Naive B cell (primary cell): ENCODE measurements at regions not wholly inside any gene's neighbourhood (a gene's known extent, or its start where the extent isn't known, plus 50 kb on each side); places are given as distances from the start of the nearest gene placed in this dataset.
A peak's percentile ranks its signal among the peaks of the same experiment; 100 is the strongest.
"Not testable (repeated sequence)": the region's sequence is repeated elsewhere in the genome, so short reads cannot be mapped to it uniquely, and the experiment has no call there.

Source experiments
- ATAC-seq, 2 donors: fragments of 150-1000 bp; cut with Tn5 transposase; 2 replicates each; pipeline ENCODE4 v1.10.0; 2021; ENCODE audit warnings: low read depth in 2 of 2, mild to moderate bottlenecking in 2 of 2, moderate library complexity in 2 of 2
- DNase-seq: peaks from one replicate; pipeline ENCODE4 v3.0.0; 2022
- H3K27ac Mint-ChIP-seq, 6 donors: one replicate each; pipeline ENCODE4 v1.8.0; 2020 to 2022; ENCODE audit warnings: mild to moderate bottlenecking in 6 of 6, mixed read lengths in 6 of 6, moderate library complexity in 5 of 6, inconsistent platforms in 2 of 6
- H3K27me3 Mint-ChIP-seq, 3 donors: one replicate each; pipeline ENCODE4 v1.8.0; 2021 to 2022; ENCODE audit warnings: mixed read lengths in 3 of 3, mild to moderate bottlenecking in 1 of 3
- H3K36me3 Mint-ChIP-seq, 2 donors: one replicate each; pipeline ENCODE4 v1.8.0; 2020 to 2022; ENCODE audit warnings: mixed read lengths in 2 of 2, inconsistent platforms in 1 of 2, mild to moderate bottlenecking in 1 of 2
- H3K4me1 Mint-ChIP-seq, 3 donors: one replicate each; pipeline ENCODE4 v1.8.0; 2020 to 2022; ENCODE audit warnings: mixed read lengths in 3 of 3, inconsistent platforms in 1 of 3, mild to moderate bottlenecking in 1 of 3, moderate library complexity in 1 of 3
- H3K4me3 Mint-ChIP-seq, 8 donors: one replicate each; pipeline ENCODE4 v1.8.0; 2020 to 2022; ENCODE audit warnings: mild to moderate bottlenecking in 8 of 8, mixed read lengths in 8 of 8, moderate library complexity in 8 of 8, inconsistent platforms in 2 of 8
- H3K9me3 Mint-ChIP-seq, 7 donors: one replicate each; pipeline ENCODE4 v1.8.0; 2020 to 2022; ENCODE audit warnings: mixed read lengths in 7 of 7, mild to moderate bottlenecking in 5 of 7, inconsistent platforms in 2 of 7, moderate library complexity in 1 of 7

DNA sequence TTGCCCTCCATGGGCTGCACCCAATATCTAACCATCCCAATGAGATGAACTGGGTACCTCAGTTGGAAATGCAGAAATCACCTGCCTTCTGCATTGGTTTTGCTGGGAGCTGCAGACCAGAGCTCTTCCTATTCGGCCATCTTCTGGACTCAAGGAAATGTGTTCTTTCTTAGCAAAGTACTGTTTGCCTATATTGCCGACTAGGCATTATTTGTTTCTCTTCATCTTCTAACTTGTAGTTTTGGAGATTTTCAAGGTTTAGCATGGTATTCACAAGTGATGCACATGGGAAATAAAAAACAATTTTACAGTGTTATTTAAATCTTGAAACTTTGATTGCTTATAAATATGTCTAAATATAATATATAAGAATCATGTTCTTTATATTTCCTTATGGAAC, 377.8 kb upstream of the POU1F1 start:
- no peak for ATAC-seq
- H3K4me3 Mint-ChIP-seq, result no peak overlapping the region
- no peaks in the 10 kb centered on the region for H3K4me1 Mint-ChIP-seq

GRCh38 chr3:87653138-87653537, 376.8 kb upstream of the POU1F1 start:
- H3K4me1 Mint-ChIP-seq, H3K36me3 Mint-ChIP-seq, DNase-seq, ATAC-seq, H3K27ac Mint-ChIP-seq, H3K9me3 Mint-ChIP-seq, H3K4me3 Mint-ChIP-seq: not testable (repeated sequence)
- H3K27me3 Mint-ChIP-seq, result peaks cover 0 to 31% (median 25%) of the 10 kb centered on the region in 3 donors

More for the DNA sequence above, 377.8 kb upstream of the POU1F1 start:
- Mint-ChIP-seq H3K36me3 (peaks cover 2 to 6% of the 10 kb centered on the region in 2 donors), H3K27ac (no peak overlapping the region), H3K9me3 (peaks cover under 1 to 9% (median 3%) of the 10 kb centered on the region in 7 donors), H3K27me3 (peaks cover under 1 to 27% (median 22%) of the 10 kb centered on the region in 3 donors)
- DNase-seq, result no peak

DNA sequence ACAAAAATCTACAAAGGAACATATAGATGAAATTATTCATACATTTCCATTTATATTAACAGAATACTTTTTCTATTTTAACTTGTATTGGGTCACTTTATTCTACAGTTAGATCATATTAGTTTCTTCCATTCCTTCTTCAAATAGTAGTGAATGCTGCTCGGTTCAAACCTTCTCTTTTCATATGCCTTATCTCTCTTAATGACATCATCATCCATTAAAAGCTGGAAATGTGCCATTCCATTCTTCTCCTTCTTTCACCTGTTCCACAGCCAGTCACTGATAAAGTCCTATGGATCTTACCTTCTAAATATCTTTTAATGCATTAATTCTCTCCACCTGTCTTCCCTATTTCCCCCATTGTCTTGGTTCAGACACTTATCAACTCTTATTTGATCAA, 358.0 kb upstream of the POU1F1 start:
- Mint-ChIP-seq H3K27ac (peak overlapping the region in 1 of 6 donors; percentile 29), H3K4me1 (no peaks in the 10 kb centered on the region), H3K27me3 (no peaks in the 10 kb centered on the region), H3K36me3 (peaks cover 0 to 4% of the 10 kb centered on the region in 2 donors), H3K4me3 (no peak overlapping the region), H3K9me3 (peaks cover 0 to 6% (median 2%) of the 10 kb centered on the region in 7 donors)
- ATAC-seq, result no peak
- no peak for DNase-seq

DNA sequence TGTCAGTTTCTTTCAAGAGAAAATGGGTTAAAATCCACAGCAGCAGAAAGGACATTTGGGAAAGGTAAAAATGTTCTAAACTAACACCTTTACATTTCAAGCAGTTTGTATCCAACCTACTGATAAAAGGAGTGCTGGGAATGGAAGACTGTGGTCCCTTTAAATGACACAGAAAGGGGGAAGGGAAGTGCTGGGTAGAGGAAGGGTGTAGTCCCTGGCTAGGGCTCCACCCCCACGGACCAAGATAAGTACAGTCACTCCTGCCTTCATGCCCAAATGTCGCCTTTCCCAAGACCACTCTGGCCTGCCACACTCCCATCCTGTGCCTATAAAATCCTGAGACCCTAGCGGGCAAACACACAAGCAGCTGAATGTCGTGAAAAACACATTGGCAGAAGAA, 350.9 kb upstream of the POU1F1 start:
- H3K4me1 Mint-ChIP-seq, result no peaks in the 10 kb centered on the region
- H3K4me3 Mint-ChIP-seq, result no peak overlapping the region
- ATAC-seq (no peak), DNase-seq (no peak)
- no peaks in the 10 kb centered on the region for H3K36me3 Mint-ChIP-seq
- peaks cover 0 to 14% (median 5%) of the 10 kb centered on the region in 7 donors for H3K9me3 Mint-ChIP-seq
- no peaks in the 10 kb centered on the region for H3K27me3 Mint-ChIP-seq
- peak overlapping the region in 1 of 6 donors; percentile 39 for H3K27ac Mint-ChIP-seq

DNA sequence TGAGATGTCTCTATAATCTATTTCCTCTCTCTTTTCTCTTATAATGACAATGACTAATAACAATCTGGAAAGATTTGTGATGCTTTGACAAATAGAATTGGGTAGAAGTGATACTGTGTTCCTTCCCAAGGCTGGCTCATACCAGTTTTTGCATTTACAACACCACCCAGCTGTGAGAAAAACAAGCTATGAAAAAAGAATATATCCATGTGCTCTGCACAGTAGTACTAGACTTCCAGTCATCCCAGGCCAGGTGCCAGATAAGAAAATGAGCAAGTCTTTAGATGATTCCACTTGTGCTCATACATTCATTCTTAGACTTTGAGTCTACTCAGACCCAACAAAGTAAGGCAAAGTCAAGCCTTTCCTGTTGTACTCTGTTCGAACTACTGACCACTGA, 350.2 kb upstream of the POU1F1 start:
- no peak overlapping the region for H3K27ac Mint-ChIP-seq
- no peaks in the 10 kb centered on the region for H3K36me3 Mint-ChIP-seq
- peaks cover 0 to 14% (median 5%) of the 10 kb centered on the region in 7 donors for H3K9me3 Mint-ChIP-seq
- no peaks in the 10 kb centered on the region for H3K27me3 Mint-ChIP-seq
- no peaks in the 10 kb centered on the region for H3K4me1 Mint-ChIP-seq
- no peak for ATAC-seq
- no peak for DNase-seq
- H3K4me3 Mint-ChIP-seq, result no peak overlapping the region

- Mint-ChIP-seq H3K27ac (no peak overlapping the region), H3K9me3 (peaks cover 0 to 14% (median 4%) of the 10 kb centered on the region in 7 donors), H3K36me3 (no peaks in the 10 kb centered on the region), H3K27me3 (no peaks in the 10 kb centered on the region), H3K4me1 (no peaks in the 10 kb centered on the region), H3K4me3 (no peak overlapping the region)
- no peak for DNase-seq
- no peak for ATAC-seq
Measured at GRCh38 chr3:87625876-87626275, 349.5 kb upstream of the POU1F1 start.

GRCh38 chr3:87624860-87625259, 348.5 kb upstream of the POU1F1 start:
- no peak overlapping the region for H3K27ac Mint-ChIP-seq
- H3K4me3 Mint-ChIP-seq, result no peak overlapping the region
- H3K4me1 Mint-ChIP-seq, result no peaks in the 10 kb centered on the region
- H3K27me3 Mint-ChIP-seq, result no peaks in the 10 kb centered on the region
- DNase-seq (no peak), ATAC-seq (no peak)
- no peaks in the 10 kb centered on the region for H3K36me3 Mint-ChIP-seq
- peaks cover 0 to 13% (median 4%) of the 10 kb centered on the region in 7 donors for H3K9me3 Mint-ChIP-seq

GRCh38 chr3:87621667-87622066, 345.3 kb upstream of the POU1F1 start:
- no peak for DNase-seq
- Mint-ChIP-seq H3K36me3 (no peaks in the 10 kb centered on the region), H3K9me3 (peaks cover 0 to 7% (median 2%) of the 10 kb centered on the region in 7 donors), H3K4me3 (no peak overlapping the region), H3K27ac (no peak overlapping the region), H3K4me1 (no peaks in the 10 kb centered on the region), H3K27me3 (no peaks in the 10 kb centered on the region)
- ATAC-seq, result no peak

DNA sequence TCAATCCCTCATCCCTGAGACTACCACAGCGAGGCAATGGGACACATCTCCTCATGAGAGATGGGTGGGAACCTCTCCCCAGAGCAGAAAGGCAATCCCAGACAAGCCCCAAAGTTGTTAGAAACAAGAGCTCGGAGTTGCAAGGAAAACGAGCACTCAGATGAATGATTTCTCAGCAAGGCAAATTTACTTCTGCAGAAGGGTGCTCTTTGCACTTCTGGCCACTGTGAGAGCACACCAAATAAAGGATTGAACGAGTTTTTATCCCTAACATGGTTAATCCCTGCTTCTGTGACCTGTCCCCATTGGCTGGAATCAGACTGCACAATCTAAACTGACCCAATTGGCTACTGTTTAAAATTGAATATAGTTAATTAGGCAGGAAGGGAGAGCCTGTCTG, 339.1 kb upstream of the POU1F1 start:
- H3K4me3 Mint-ChIP-seq, result no peak overlapping the region
- H3K9me3 Mint-ChIP-seq, result peaks cover 13 to 42% (median 18%) of the 10 kb centered on the region in 7 donors
- DNase-seq (no peak), ATAC-seq (no peak)
- no peak overlapping the region for H3K27ac Mint-ChIP-seq
- H3K36me3 Mint-ChIP-seq, result no peaks in the 10 kb centered on the region
- no peaks in the 10 kb centered on the region for H3K4me1 Mint-ChIP-seq
- H3K27me3 Mint-ChIP-seq, result peaks cover 0 to 8% (median 0%) of the 10 kb centered on the region in 3 donors

DNA sequence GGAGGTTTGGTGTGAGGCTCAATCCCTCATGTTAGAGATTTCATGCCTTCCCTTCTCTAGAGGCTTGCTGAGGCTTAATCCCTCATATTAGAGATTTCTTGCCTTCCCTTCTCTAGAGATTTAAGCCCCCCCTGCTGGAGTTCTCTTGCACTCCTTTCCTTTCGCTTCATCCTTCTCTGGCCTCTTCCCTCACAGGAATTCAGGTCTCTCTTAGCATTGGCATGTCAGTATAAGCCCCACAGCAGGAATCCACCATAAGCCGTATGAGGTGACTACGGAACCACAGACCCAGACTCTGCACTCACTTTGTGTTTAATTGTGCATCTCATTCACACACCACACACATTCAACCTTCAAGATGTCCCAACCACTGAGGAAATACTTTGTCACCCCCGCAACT, 338.6 kb upstream of the POU1F1 start:
- no peak for DNase-seq
- Mint-ChIP-seq H3K4me1 (no peaks in the 10 kb centered on the region), H3K9me3 (peaks cover 13 to 42% (median 18%) of the 10 kb centered on the region in 7 donors), H3K4me3 (no peak overlapping the region), H3K27me3 (peaks cover 0 to 8% (median 0%) of the 10 kb centered on the region in 3 donors), H3K36me3 (no peaks in the 10 kb centered on the region), H3K27ac (no peak overlapping the region)
- ATAC-seq, result no peak

DNA sequence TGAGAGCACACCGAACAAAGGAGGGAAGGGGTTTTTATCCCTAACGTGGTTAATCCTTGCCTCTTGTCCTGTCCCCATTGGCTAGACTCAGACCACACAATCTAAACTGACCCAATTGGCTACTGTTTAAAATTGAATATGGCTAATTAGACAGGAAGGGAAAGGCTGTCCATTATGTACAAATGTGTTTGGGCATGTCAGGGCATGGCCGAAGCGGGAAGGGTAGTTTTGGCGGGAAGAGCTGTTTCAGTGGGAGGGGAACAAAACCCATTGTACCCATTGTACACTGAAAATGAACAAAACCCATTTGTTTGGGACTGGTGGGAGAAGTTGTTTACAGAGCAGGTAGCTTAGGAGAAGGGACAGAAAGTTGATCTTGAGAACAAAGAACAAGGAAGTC, 330.9 kb upstream of the POU1F1 start:
- Mint-ChIP-seq H3K36me3 (no peaks in the 10 kb centered on the region), H3K27ac (no peak overlapping the region), H3K4me3 (no peak overlapping the region), H3K27me3 (no peaks in the 10 kb centered on the region), H3K9me3 (peaks cover 4 to 29% (median 11%) of the 10 kb centered on the region in 7 donors), H3K4me1 (no peaks in the 10 kb centered on the region)
- ATAC-seq, result no peak
- DNase-seq, result no peak

- DNase-seq, result no peak
- Mint-ChIP-seq H3K4me1 (no peaks in the 10 kb centered on the region), H3K27ac (no peak overlapping the region), H3K4me3 (no peak overlapping the region), H3K27me3 (no peaks in the 10 kb centered on the region), H3K9me3 (peaks cover 8 to 18% (median 17%) of the 10 kb centered on the region in 7 donors), H3K36me3 (peaks cover 0 to 12% of the 10 kb centered on the region in 2 donors)
- ATAC-seq, result no peak
Measured at GRCh38 chr3:87595798-87596197, 319.4 kb upstream of the POU1F1 start.

- no peak overlapping the region for H3K27ac Mint-ChIP-seq
- ATAC-seq (no peak), DNase-seq (no peak)
- no peak overlapping the region for H3K4me3 Mint-ChIP-seq
- no peaks in the 10 kb centered on the region for H3K4me1 Mint-ChIP-seq
- H3K9me3 Mint-ChIP-seq, result peaks cover 0 to 2% (median 0%) of the 10 kb centered on the region in 7 donors
- no peaks in the 10 kb centered on the region for H3K36me3 Mint-ChIP-seq
- H3K27me3 Mint-ChIP-seq, result peaks cover 0 to 7% (median 5%) of the 10 kb centered on the region in 3 donors
Measured at GRCh38 chr3:87581240-87581639, 304.9 kb upstream of the POU1F1 start.

GRCh38 chr3:87576752-87577151, 300.4 kb upstream of the POU1F1 start:
- Mint-ChIP-seq H3K9me3 (peaks cover 0 to 2% (median 0%) of the 10 kb centered on the region in 7 donors), H3K4me3 (no peak overlapping the region), H3K4me1 (no peaks in the 10 kb centered on the region), H3K27me3 (no peaks in the 10 kb centered on the region), H3K27ac (no peak overlapping the region), H3K36me3 (no peaks in the 10 kb centered on the region)
- no peak for DNase-seq
- no peak for ATAC-seq

GRCh38 chr3:87575550-87575949, 299.2 kb upstream of the POU1F1 start:
- peaks cover 0 to 2% (median 0%) of the 10 kb centered on the region in 7 donors for H3K9me3 Mint-ChIP-seq
- no peak overlapping the region for H3K27ac Mint-ChIP-seq
- H3K4me3 Mint-ChIP-seq, result no peak overlapping the region
- ATAC-seq, result no peak
- no peaks in the 10 kb centered on the region for H3K4me1 Mint-ChIP-seq
- H3K36me3 Mint-ChIP-seq, result no peaks in the 10 kb centered on the region
- H3K27me3 Mint-ChIP-seq, result no peaks in the 10 kb centered on the region
- DNase-seq, result no peak
